AG09319 (cell line): ENCODE measurements at regions not wholly inside any gene's neighbourhood (a gene's known extent, or its start where the extent isn't known, plus 50 kb on each side); places are given as distances from the start of the nearest gene placed in this dataset.

ENCODE experiments used
- DNase-seq: peaks from one replicate; pipeline ENCODE4 v3.0.0-alpha.2; 2010; ENCODE audit warnings: low read depth; ENCODE audit errors: extremely low read depth
- TF ChIP-seq, protein P1 (sequence below): IDR thresholded peaks from 2 replicates; pipeline ENCODE4 v1.5.1; 2011; ENCODE audit warnings: low read depth, mild to moderate bottlenecking, inconsistent platforms, low read length, moderate library complexity

DNA sequence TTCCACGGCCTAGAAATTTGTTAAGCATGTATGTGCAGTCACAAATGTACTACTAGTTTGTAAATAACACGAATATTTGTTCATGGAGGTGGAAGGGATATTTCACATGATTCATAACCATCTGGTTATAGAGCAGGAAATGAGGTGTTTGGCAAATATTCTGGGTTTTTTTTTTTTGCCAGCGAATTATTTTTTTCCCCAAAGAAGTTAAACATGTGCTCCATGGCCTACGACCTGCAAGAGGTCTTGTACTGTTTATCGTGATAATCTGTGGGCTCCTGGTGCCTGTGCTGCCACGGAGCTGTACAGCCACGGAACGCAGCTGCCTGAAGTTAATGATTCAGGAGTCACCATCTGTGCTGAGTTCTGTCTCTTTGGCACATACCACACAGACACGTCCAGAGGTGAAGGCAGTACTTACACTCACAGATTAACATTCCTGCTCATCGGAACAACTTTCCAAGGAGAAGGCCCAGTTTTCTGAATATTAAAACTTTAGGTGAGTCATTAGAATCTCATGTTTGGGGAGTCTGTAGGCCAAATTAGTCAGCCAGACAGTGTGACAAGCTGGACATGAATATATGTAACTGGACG lies 156.3 kb downstream of the TMX1 start:
- TF ChIP-seq, protein P1, sequence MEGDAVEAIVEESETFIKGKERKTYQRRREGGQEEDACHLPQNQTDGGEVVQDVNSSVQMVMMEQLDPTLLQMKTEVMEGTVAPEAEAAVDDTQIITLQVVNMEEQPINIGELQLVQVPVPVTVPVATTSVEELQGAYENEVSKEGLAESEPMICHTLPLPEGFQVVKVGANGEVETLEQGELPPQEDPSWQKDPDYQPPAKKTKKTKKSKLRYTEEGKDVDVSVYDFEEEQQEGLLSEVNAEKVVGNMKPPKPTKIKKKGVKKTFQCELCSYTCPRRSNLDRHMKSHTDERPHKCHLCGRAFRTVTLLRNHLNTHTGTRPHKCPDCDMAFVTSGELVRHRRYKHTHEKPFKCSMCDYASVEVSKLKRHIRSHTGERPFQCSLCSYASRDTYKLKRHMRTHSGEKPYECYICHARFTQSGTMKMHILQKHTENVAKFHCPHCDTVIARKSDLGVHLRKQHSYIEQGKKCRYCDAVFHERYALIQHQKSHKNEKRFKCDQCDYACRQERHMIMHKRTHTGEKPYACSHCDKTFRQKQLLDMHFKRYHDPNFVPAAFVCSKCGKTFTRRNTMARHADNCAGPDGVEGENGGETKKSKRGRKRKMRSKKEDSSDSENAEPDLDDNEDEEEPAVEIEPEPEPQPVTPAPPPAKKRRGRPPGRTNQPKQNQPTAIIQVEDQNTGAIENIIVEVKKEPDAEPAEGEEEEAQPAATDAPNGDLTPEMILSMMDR = no peak
- peak; percentile 79 for DNase-seq

DNA sequence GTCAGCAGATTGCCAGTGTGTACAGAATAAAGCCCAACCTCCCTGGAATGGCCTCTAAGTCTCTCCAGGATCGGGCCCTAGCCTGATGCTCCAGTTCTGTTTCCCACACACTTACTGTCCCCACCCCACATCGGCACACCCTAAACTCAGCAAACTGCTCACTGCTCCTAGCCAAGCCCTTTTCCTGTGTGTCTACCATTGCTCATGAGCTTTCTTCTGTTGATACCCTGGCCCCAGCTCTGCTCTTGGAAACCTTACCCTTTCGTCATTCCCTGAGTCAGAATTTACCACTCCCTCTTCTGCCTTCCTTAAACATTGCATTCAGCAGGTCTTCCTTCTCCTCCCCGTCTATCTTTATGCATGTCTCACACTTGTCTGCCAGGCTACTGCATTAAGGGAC lies 158.9 kb downstream of the TMX1 start:
- no peak for DNase-seq
- TF ChIP-seq, protein P1 = no peak; the same call in 1 of the 2 replicates

DNA sequence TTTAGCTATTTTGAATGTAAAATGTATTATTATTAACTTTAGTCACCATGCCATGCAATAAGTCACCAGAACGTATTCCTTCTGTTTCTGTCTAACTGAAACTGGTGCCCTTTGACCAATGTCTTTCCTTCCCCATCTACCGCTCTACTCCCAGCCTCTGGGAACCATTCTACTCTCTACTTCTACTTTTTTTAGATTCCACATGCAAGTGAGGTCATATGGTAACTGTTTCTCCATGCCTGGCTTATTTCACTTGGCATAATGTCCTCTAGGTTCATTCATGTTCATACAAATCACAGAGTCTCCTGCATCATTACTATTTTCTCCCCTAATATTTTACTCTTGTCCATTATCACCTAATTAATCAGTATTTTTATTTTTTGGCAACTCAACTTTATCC lies 160.1 kb downstream of the TMX1 start:
- no peak for DNase-seq
- TF ChIP-seq, protein P1 = no peak

DNA sequence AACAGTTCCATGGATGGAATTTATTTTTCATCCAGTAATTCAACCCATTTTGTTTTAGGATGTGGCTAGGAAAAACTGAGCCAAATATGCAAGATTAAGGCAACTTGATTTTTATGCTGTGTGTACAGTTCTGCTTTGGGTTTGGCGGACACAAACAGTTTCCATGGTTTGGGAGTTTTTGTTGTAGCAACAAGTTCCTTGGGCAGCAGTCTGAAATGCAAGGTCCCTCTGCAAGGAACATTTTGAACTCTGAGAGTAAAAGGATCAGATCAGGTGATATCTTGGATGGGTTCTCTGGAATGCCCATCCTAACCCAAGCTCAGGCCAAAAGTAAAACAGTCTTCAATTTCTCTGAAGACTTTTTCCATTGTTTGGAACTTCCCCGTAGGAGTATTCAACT lies 161.2 kb downstream of the TMX1 start:
- TF ChIP-seq, protein P1 = no peak
- DNase-seq = no peak

DNA sequence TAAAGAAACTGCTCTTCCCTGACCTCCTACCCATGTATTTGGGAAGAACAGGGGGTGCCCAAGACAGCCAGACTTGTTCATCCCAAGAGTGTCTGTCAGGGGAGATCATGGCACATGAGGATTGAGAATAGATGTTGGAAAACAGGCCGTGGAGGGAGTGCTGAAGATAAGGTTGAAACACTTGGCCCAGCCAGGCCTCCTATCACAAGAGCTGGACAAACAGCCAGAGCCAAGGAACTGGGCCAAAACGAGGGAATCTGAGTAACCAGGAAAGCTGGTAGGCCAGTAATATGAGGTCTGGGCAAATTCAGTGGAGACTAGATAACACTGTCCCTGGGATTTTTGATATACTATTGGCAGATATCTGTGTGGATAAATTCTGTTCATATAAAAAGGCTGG lies 161.7 kb downstream of the TMX1 start:
- TF ChIP-seq, protein P1 = no peak
- DNase-seq = no peak

DNA sequence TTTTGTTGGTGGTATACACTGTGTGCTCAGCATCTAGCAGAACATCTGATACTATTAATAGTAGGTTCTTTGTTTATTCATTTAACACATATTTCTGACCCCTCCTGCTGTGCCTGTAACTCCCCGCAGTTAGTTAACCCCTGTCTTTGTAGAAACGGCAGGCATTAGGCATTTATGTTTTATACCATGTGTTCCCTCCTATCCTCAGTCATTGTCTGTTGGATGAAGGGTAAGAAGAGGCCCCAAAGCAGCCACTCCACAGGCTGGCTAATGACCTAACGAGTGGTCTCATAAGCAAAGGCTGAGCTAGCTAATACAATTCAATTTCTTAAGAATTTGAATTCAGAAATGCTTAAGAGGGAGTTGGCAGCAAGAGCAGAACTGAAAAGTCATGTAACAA lies 170.8 kb downstream of the TMX1 start:
- no peak for DNase-seq
- TF ChIP-seq, protein P1 = no peak

DNA sequence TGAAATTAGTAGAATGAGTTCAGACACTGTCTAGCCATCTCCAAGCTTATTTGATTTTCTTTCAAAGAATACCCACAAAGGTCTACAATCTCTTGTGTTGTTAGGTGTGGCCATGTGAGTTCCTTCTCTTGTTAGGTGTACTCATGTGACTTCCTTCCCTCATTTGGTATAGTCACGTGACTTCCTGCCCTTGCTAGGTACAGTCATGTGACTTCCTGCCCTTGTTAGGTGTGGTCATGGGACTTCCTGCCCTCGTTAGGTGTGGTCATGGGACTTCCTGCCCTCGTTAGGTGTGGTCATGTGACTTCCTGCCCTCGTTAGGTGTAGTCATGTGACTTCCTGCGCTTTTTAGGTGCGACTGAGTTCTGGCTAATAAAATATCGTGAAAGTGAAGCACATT lies 179.6 kb downstream of the TMX1 start:
- TF ChIP-seq, protein P1 = no peak
- no peak for DNase-seq
